ENCODE measurements at regions not wholly inside any gene's neighbourhood (a gene's known extent, or its start where the extent isn't known, plus 50 kb on each side); places are given as distances from the start of the nearest gene placed in this dataset.

DNA sequence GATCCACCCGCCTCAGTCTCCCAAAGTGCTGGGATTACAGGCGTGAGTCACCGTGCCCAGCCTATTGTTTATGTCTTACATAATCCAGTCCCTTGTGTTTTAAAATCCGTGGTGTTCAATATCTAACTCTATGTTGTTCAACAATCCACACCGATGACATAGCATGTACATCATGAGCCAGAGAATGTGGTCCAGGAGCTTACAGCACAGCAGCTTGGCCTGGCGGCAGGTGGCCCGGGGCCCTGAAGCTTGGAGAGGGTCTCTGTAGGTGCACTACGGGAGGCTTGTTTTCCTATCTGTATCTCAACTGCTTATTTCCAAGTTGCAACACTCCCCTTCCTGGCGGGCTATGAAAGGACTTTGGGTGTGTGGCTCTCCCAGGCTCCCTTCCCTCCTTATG, 138.4 kb downstream of the ADSS2 start:
- H3K27me3 Mint-ChIP-seq: no peaks in the 10 kb centered on the region
- DNase-seq (no peak), ATAC-seq (ENCODE audit: poor library complexity) (no peak)
- TF ChIP-seq, protein P1, sequence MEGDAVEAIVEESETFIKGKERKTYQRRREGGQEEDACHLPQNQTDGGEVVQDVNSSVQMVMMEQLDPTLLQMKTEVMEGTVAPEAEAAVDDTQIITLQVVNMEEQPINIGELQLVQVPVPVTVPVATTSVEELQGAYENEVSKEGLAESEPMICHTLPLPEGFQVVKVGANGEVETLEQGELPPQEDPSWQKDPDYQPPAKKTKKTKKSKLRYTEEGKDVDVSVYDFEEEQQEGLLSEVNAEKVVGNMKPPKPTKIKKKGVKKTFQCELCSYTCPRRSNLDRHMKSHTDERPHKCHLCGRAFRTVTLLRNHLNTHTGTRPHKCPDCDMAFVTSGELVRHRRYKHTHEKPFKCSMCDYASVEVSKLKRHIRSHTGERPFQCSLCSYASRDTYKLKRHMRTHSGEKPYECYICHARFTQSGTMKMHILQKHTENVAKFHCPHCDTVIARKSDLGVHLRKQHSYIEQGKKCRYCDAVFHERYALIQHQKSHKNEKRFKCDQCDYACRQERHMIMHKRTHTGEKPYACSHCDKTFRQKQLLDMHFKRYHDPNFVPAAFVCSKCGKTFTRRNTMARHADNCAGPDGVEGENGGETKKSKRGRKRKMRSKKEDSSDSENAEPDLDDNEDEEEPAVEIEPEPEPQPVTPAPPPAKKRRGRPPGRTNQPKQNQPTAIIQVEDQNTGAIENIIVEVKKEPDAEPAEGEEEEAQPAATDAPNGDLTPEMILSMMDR (IDR thresholded peaks at IDR 0.05): no peak
- Histone ChIP-seq H3K27me3 (ENCODE audit: control insufficient read depth in 1 of 2, insufficient read depth in 2 of 2, low read length in 2 of 2) (no peaks in the 10 kb centered on the region), H3K36me3 (ENCODE audit: insufficient read depth, low read length) (no peaks in the 10 kb centered on the region), H3K9me3 (ENCODE audit: control insufficient read depth in 1 of 2, insufficient read depth in 1 of 2, low read length in 2 of 2) (peaks cover 0 to 6% of the 10 kb centered on the region in 2 experiments), H3K4me1 (ENCODE audit: insufficient read depth, low read length) (peaks cover 7% of the 10 kb centered on the region), H3K27ac (ENCODE audit: low read depth in 1 of 2, low read length in 2 of 2) (no peak overlapping the region), H3K4me3 (ENCODE audit: low read length) (no peak overlapping the region)
- H3K27ac Mint-ChIP-seq: no peak overlapping the region
- H3K36me3 Mint-ChIP-seq (ENCODE audit: low read depth): no peaks in the 10 kb centered on the region
- ChIA-PET POLR2A (no interaction called here), CTCF (interaction anchor here (0.9 kb wide), 1 partner anchor 14 kb away, joined by 3 read pairs; no protein-coding TSS in a partner anchor)
- H3K4me1 Mint-ChIP-seq (ENCODE audit: low read depth): peaks cover 2% of the 10 kb centered on the region
- no peak overlapping the region for H3K4me3 Mint-ChIP-seq
- peaks cover 4% of the 10 kb centered on the region for H3K9me3 Mint-ChIP-seq
- intact Hi-C loops (cut with DNase I, micrococcal nuclease): no loop called here

DNA sequence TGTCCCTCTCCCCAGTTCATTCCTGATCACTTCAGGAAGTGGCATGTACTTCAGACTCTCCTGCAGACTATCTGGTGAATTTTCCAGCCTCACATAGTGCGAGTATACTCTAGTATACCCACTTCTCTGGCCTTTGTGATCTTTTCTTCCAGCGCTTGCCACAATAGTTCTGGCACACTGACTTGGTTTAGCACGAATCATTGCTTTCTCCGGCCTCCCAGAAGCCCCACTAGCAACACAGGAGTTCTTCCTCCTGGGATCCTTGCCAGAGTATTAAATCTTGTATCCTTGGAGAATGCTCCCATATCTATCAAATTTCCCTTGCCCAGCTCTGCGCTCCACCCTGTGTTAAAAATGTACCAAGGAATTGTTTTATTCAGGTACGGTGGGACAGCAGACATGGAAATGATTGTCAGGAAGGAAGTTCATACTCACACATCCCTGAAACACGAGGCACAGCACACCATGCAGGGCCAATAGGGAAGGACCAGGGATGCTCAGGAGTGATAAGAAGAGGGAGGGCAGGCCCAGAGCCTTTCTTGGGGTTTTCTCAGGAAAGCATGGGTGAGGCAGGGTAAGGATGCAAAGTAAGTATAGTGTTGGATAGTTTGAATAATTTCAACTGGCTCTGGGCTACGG, 136.7 kb downstream of the ADSS2 start:
- ATAC-seq (ENCODE audit: poor library complexity) (no peak), DNase-seq (no peak)
- no peaks in the 10 kb centered on the region for H3K27me3 ChIP-seq (ENCODE audit: control insufficient read depth in 1 of 2, insufficient read depth in 2 of 2, low read length in 2 of 2)
- Mint-ChIP-seq H3K9me3 (no peaks in the 10 kb centered on the region), H3K4me3 (no peak overlapping the region), H3K27me3 (no peaks in the 10 kb centered on the region), H3K4me1 (ENCODE audit: low read depth) (peaks cover 16% of the 10 kb centered on the region), H3K27ac (no peak overlapping the region), H3K36me3 (ENCODE audit: low read depth) (no peaks in the 10 kb centered on the region)
- peaks cover 0 to 6% of the 10 kb centered on the region in 2 experiments for H3K9me3 ChIP-seq (ENCODE audit: control insufficient read depth in 1 of 2, insufficient read depth in 1 of 2, low read length in 2 of 2)
- ChIA-PET POLR2A (no interaction called here), CTCF (no interaction called here)
- TF ChIP-seq, protein P1 (IDR thresholded peaks at IDR 0.05): no peak
- H3K4me3 ChIP-seq (ENCODE audit: low read length): no peak overlapping the region
- intact Hi-C loops (cut with DNase I, micrococcal nuclease): no loop called here
- no peak overlapping the region for H3K27ac ChIP-seq (ENCODE audit: low read depth in 1 of 2, low read length in 2 of 2)
- no peaks in the 10 kb centered on the region for H3K36me3 ChIP-seq (ENCODE audit: insufficient read depth, low read length)
- H3K4me1 ChIP-seq (ENCODE audit: insufficient read depth, low read length): peaks cover 19% of the 10 kb centered on the region

DNA sequence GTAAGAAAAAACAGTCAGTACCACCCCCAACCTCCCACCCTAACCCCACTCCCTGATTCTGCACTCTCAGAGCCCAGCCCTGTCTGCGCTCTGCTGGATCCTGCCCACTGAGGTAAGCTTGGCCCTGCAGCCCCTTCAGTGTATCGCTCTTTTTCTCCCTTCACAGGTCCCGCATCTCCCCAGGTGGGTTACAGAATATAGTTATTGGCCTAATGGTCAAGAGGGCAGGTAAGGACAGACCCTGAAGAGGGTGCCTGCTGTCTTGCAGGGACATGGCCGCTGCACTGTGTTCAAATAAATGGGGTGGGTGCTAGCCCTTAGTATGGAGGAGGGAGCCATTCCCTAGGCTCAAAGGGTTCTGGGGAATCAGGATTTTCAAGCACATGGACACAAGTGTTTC, 135.7 kb downstream of the ADSS2 start:
- Histone ChIP-seq H3K27ac (ENCODE audit: low read depth in 1 of 2, low read length in 2 of 2) (no peak overlapping the region), H3K27me3 (ENCODE audit: control insufficient read depth in 1 of 2, insufficient read depth in 2 of 2, low read length in 2 of 2) (no peaks in the 10 kb centered on the region), H3K4me1 (ENCODE audit: insufficient read depth, low read length) (peaks cover 29% of the 10 kb centered on the region), H3K9me3 (ENCODE audit: control insufficient read depth in 1 of 2, insufficient read depth in 1 of 2, low read length in 2 of 2) (peaks cover 0 to 6% of the 10 kb centered on the region in 2 experiments), H3K36me3 (ENCODE audit: insufficient read depth, low read length) (no peaks in the 10 kb centered on the region), H3K4me3 (ENCODE audit: low read length) (no peak overlapping the region)
- no peak overlapping the region for H3K4me3 Mint-ChIP-seq
- H3K4me1 Mint-ChIP-seq (ENCODE audit: low read depth): peaks cover 16% of the 10 kb centered on the region
- POLR2A ChIA-PET: no interaction called here
- no peak for DNase-seq
- intact Hi-C loops (cut with DNase I, micrococcal nuclease): no loop called here
- TF ChIP-seq, protein P1 (IDR thresholded peaks at IDR 0.05): no peak
- H3K36me3 Mint-ChIP-seq (ENCODE audit: low read depth): no peaks in the 10 kb centered on the region
- ATAC-seq (ENCODE audit: poor library complexity): no peak
- no peak overlapping the region for H3K27ac Mint-ChIP-seq
- no peaks in the 10 kb centered on the region for H3K9me3 Mint-ChIP-seq
- no peaks in the 10 kb centered on the region for H3K27me3 Mint-ChIP-seq
- CTCF ChIA-PET: no interaction called here

All from CD4-positive, alpha-beta T cell (primary cell).